GM19023 (cell line): ENCODE measurements at regions not wholly inside any gene's neighbourhood (a gene's known extent, or its start where the extent isn't known, plus 50 kb on each side); places are given as distances from the start of the nearest gene placed in this dataset.

ENCODE experiments used
- ATAC-seq: cut with Tn5 transposase; IDR thresholded peaks from one replicate; pipeline ENCODE4 v1.9.1; 2021; ENCODE audit warnings: mild to moderate bottlenecking, moderate library complexity; ENCODE audit not compliant: unreplicated experiment

GRCh38 chr11:116144387-116144958 lies 628.3 kb downstream of the BUD13 start:
- no peak for ATAC-seq

- ATAC-seq = no peak
Measured at GRCh38 chr11:116138280-116138679, 634.1 kb upstream of the CADM1 start.

DNA sequence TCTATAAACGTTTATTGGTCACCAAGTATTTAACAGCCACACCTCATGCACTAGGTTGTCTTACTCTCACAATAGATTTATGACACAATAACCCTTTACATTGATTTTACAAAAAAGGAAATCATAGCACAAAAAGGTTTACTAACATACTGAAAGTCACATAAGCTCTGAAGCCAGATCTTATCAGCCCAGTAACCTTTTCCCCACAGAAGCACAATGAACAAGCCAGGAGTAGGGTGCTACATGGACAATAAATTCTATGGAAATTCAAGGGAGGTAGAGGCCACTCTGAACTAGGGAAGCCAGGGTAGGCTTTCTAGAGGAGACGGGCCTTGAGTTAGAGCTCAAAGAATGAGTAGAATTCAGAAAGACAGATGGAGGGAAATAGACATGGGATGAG lies 633.5 kb upstream of the CADM1 start:
- ATAC-seq = no peak

GRCh38 chr11:116136987-116137674 lies 632.9 kb upstream of the CADM1 start:
- no peak for ATAC-seq

DNA sequence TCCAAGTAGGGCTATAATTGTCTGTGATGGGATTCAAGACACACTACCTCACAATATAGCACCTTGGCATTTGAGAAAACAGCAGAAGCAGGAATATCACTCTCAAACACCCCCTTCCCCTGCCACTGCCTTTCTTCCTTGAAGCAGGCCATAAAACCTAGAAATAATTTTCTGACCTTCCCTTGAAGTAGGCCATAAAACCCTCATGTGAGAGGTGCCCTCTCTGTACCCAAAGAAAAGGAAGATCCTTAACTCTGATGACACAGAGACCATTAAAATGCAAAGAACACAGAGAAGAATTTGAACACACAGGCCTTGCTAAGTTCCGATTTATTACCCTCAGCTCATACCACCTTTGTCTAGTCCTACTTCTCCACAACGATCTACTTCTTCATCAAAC lies 631.7 kb upstream of the CADM1 start:
- ATAC-seq = no peak

- no peak for ATAC-seq
Measured at GRCh38 chr11:116134450-116134849, 630.2 kb upstream of the CADM1 start.

DNA sequence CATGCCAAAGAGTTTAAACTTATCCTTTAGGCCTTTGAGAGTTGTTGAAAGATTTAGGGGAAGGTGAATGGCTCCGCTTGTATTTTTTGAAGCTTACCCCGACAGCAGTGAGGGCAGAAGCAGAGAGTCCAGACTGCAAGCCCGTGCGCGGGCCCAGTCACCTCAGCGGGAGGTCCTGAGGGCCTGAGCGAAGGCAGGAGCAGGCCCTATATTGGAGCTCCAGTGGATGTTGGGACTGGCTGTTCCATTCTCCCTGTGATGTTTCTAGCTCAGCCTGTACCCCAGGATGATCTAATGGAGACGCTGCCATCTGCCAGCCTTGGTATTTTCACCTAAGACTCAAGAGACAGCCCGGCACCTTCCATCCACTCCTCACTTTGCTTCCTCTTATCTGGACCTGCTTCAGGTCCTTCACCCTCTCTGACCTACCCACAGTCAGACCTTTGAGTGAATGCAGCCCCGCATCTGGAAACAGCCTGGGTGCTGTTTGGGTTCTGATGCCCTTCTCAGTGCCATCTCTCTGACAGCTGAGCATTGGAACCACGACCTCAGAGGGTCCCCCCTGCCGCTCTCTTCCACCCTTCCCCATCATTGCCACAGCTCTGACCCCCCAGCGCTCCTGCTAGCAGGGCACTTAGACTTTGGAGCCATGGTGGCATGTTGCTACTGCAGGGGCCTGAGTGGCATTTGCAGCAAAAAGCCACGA lies 628.2 kb upstream of the CADM1 start:
- ATAC-seq = no peak

DNA sequence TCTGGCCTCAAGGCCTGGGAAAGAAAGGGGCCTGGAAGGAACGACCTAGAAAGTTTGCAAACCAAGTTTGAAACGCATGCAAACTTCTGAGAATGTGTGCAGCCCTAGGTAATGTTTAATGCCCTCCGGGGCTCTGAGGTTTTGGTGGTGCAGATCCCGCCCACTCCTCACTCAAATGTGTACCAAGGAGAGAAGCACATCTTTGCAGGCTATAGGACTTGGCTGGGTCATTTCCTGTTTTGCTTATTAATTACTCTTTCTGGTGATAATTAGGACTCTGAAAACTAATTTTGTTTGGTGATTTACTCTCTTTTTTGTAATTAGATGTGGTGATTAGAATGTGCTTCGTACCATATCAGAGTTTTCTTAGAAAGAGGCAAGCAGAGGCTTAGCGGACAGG lies 625.9 kb upstream of the CADM1 start:
- ATAC-seq = no peak

DNA sequence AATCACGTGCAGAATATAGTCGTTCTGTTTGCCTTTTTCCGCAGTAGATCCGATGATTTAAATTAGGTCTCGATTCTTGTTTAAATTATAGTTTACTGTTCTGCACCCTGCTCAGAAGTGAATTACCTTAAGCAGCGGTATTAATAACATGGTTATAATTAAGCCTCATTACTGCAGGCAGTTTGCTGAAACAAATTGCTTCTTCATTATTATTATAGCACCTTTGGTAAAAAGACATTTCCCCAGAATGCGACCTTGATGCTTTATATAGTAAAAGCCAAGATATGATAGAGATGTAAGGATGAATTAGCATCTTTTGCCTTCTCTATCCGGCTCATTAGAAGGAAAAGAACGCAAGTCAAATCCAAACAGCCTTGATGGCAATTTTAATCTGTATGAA lies 625.2 kb upstream of the CADM1 start:
- no peak for ATAC-seq

DNA sequence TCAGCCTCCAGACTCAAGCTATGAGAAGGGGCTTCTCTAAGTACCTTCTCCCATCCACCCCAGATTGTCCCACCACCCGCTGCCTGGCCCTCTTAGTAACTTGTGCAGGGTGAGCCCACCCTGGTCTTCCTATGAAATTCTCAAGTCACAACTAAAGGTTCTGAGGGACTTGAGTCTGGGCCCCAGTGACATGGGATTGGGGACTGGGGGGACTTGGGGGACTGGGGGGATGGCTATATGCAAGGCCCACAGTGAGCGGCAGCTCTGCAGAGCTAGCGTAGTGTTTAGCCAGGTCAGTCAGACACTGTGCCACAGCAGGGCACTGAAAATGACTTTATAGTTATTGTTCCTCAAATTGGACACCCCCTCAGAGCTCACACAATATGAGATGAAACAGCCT lies 622.3 kb upstream of the CADM1 start:
- ATAC-seq = no peak

- no peak for ATAC-seq
Measured at GRCh38 chr11:116124922-116125714, 620.9 kb upstream of the CADM1 start.

GRCh38 chr11:116123739-116124138 lies 619.5 kb upstream of the CADM1 start:
- ATAC-seq = no peak

DNA sequence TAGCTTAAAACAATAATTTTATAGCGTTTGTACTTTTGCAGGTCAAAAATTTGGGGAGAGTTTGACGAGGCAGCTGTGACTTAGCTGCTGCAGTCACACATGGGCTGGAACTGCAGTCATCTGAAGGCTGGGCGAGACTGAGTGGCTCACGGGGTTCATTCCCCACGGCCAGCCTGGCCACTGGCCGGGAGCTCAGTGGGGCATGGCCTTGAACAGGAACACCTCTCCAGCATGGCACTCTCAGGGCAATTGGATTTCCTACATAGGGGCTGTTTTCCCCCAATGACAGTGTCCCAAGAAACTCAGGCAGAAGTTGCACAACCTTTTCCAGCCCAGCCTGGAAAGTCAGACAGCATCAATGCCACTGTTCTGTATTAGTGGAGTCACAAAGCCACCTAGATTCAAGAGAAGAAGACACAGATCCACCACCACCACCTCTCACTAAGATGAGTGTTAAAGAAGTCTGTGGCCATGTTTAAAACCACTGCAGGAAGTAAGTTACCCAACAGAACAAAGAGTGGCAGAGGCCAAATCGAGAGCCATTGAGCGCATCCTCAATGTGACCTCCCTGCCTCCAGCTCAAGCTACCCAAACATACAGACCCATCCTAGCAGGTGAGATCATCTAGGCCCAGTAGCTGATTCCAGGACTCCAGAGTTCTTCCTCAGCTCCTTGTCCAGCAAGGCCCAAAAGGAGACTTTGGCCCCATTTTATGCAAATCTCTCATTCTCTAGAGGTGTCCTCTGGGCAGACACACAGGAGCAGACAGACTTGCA lies 618.7 kb upstream of the CADM1 start:
- no peak for ATAC-seq

DNA sequence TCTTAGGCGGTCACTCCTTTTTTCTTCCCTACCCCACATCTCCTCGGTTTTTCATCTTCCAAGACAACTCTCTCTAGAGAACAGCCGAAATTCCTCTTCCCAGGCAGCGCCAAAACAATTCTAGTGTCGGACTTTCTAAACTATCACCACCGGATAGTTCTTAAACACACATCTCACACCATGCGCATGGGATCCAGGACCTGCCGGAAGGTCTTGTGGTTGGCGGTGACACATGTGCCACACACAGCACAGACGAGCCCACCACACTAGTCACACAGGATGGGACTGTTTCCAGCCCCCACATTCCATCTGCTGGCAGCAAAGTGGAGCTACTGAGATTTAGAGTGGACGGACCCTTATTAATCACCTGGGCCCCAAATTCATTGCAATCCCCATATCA lies 614.9 kb upstream of the CADM1 start:
- ATAC-seq = no peak

GRCh38 chr11:116118138-116118470 lies 613.9 kb upstream of the CADM1 start:
- ATAC-seq = no peak

GRCh38 chr11:116117331-116118137 lies 613.3 kb upstream of the CADM1 start:
- ATAC-seq = no peak

DNA sequence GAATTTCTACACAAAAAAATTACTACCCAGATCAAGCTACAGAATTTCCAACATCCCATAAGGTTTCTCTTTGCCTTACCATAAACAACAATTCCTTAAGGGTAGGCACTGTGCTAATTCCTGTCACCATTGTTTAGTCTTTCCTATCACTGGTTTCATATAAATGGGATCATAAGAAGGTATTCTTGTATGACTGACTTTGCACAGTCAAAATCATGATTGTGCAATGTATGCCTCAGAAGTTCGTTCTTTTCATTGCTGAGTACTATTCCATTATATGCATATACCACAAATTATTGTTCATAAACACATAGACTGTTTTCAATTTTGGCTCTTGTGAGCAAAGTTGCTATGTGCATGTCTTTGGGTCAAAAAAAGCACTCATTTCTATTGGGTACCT lies 611.6 kb upstream of the CADM1 start:
- ATAC-seq = no peak

DNA sequence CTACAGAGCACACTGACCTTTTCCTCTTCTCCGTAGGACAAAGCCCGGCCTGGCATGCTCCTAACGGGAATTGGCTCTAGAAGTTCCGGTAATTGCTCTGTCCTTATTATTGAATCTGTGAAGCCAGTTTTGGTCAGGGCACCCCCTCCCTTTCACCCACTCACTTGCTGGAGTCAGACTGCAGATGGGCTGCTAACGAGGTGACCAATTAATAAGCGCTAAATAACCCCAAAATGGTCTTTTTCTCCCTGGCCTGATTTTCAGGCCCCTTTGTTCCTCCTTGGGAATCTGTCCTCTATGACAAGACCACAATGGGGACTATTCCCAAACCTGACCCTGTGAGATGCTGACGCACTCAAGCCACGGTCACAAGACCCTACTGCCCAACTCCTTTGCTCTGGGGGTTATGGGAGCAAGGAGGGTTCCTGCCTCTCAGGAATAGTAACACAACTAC lies 610.0 kb upstream of the CADM1 start:
- no peak for ATAC-seq

DNA sequence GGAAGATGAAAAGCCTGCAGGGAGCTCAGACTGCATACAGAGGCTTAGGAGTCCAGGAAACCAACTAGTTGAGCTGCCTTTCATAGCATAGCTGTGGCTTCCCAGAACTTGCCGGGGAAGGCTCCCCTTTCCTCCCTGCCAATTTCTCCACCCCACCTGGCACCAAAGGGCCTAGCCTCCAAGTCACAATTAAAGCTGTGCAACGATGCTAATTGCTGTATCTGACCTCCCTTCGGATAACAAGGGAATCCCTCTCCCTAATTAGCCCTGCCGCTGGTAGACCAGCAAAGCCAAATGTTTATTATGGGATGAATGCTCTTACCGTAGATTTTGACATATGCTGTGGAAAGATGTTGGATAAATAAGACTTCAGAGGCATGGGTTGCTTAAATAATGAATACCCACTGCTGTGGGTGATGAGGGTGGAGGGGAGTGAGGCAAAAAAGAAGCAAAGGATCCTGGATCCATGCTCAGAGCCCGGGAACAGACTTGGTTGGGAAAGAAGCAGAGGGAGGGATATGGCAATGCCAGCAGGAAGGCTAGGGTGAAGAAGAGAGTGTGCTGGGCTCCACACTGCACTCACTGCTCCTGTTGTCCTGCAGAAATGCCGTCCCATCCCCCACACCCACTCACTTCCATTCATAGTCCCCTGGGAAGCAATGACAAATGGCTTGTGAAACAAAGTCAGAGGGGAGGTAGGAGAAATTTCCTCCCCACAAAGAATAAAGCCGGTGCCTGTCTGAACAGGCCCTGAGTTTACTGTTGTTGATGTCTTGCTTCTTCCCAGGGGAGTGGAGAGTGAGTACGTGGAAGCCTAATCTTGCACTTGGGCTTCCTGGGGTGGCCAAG lies 608.1 kb upstream of the CADM1 start:
- no peak for ATAC-seq
